HEK293 (cell line): ENCODE measurements at regions not wholly inside any gene's neighbourhood (a gene's known extent, or its start where the extent isn't known, plus 50 kb on each side); places are given as distances from the start of the nearest gene placed in this dataset.

Source experiments
- BCL11A ChIP-seq: fragments of 450-650 bp; formaldehyde crosslinking; IDR thresholded peaks from 2 replicates; pipeline ENCODE4 v1.5.1; 2016; ENCODE audit warnings: low read depth, missing biosample characterization, missing genetic modification characterization
- KLF7 ChIP-seq: fragments of 450-650 bp; formaldehyde crosslinking; IDR thresholded peaks from 2 replicates; pipeline ENCODE4 v1.5.1; 2016; ENCODE audit warnings: missing biosample characterization, missing genetic modification characterization, borderline replicate concordance
- SCRT2 ChIP-seq: fragments of 450-650 bp; formaldehyde crosslinking; IDR thresholded peaks from 2 replicates; pipeline ENCODE4 v1.5.1; 2016; ENCODE audit warnings: missing biosample characterization, missing genetic modification characterization
- ZBTB44 ChIP-seq: fragments of 450-650 bp; IDR thresholded peaks from 2 replicates; pipeline ENCODE4 v1.5.1; 2018; ENCODE audit warnings: missing biosample characterization, mild to moderate bottlenecking, missing genetic modification characterization
- ZBTB7A ChIP-seq: fragments of 450-650 bp; formaldehyde crosslinking; IDR thresholded peaks from 2 replicates; pipeline ENCODE4 v1.5.1; 2016; ENCODE audit warnings: low read depth, missing biosample characterization, missing genetic modification characterization
- ZFP41 ChIP-seq: fragments of 450-650 bp; formaldehyde crosslinking; IDR thresholded peaks from 2 replicates; pipeline ENCODE4 v1.5.1; 2016; ENCODE audit warnings: missing biosample characterization, missing genetic modification characterization, borderline replicate concordance
- ZNF214 ChIP-seq: fragments of 450-650 bp; formaldehyde crosslinking; IDR thresholded peaks from 2 replicates; pipeline ENCODE4 v1.5.1; 2017; ENCODE audit warnings: missing biosample characterization, mild to moderate bottlenecking, missing genetic modification characterization, borderline replicate concordance
- ZNF792 ChIP-seq: fragments of 450-650 bp; formaldehyde crosslinking; IDR thresholded peaks from 2 replicates; pipeline ENCODE4 v1.5.1; 2016; ENCODE audit warnings: missing biosample characterization, missing genetic modification characterization
- TF ChIP-seq, protein P1 (sequence below): fragments of 450-650 bp; formaldehyde crosslinking; IDR thresholded peaks from 2 replicates; pipeline ENCODE4 v1.5.1; 2016; ENCODE audit warnings: missing biosample characterization, missing genetic modification characterization
- TF ChIP-seq, protein P2 (sequence below): fragments of 450-650 bp; formaldehyde crosslinking; conservative IDR thresholded peaks from 2 replicates; pipeline ENCODE4 v1.5.1; 2016; ENCODE audit warnings: low read depth, missing biosample characterization, missing genetic modification characterization

DNA sequence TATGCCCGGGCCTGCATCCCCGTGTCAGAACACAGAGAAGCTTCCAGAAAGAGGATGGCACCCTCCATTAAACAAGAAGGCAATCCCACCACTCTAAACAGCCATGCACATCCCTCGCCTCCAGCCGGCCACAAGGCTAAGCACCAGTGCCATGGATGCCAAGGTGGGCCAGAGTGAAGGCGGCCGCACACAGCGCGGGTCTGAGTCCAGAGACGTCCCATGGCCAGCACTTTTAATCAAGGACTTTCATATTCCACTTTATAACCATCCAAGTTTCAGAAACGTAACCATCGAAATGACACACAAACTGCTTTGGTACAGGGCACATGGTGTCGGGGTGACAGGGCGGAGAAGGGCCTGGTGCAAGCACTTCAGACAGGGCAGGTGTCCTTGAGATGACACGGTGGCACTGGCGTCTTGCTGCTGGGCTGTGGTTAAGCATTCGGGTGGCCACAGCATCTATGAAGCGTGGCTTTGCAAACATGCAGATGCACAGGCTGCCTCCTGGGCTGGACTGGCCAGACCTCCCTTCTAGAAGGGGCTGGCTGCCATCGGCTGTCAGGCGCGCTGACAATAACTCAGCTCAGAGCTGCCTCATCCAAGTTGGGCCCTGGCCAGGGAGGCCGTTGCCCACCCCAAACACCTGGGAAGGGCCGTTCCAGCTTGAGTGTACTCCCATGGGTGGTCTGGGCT is 117.2 kb downstream of the RFLNA start:
- TF ChIP-seq ZFP41 (tag by site-specific recombination) = no peak
- TF ChIP-seq, protein P1, sequence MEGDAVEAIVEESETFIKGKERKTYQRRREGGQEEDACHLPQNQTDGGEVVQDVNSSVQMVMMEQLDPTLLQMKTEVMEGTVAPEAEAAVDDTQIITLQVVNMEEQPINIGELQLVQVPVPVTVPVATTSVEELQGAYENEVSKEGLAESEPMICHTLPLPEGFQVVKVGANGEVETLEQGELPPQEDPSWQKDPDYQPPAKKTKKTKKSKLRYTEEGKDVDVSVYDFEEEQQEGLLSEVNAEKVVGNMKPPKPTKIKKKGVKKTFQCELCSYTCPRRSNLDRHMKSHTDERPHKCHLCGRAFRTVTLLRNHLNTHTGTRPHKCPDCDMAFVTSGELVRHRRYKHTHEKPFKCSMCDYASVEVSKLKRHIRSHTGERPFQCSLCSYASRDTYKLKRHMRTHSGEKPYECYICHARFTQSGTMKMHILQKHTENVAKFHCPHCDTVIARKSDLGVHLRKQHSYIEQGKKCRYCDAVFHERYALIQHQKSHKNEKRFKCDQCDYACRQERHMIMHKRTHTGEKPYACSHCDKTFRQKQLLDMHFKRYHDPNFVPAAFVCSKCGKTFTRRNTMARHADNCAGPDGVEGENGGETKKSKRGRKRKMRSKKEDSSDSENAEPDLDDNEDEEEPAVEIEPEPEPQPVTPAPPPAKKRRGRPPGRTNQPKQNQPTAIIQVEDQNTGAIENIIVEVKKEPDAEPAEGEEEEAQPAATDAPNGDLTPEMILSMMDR (tag by site-specific recombination) = no peak
- no peak for TF ChIP-seq SCRT2 (tag by site-specific recombination)
- TF ChIP-seq, protein P2, sequence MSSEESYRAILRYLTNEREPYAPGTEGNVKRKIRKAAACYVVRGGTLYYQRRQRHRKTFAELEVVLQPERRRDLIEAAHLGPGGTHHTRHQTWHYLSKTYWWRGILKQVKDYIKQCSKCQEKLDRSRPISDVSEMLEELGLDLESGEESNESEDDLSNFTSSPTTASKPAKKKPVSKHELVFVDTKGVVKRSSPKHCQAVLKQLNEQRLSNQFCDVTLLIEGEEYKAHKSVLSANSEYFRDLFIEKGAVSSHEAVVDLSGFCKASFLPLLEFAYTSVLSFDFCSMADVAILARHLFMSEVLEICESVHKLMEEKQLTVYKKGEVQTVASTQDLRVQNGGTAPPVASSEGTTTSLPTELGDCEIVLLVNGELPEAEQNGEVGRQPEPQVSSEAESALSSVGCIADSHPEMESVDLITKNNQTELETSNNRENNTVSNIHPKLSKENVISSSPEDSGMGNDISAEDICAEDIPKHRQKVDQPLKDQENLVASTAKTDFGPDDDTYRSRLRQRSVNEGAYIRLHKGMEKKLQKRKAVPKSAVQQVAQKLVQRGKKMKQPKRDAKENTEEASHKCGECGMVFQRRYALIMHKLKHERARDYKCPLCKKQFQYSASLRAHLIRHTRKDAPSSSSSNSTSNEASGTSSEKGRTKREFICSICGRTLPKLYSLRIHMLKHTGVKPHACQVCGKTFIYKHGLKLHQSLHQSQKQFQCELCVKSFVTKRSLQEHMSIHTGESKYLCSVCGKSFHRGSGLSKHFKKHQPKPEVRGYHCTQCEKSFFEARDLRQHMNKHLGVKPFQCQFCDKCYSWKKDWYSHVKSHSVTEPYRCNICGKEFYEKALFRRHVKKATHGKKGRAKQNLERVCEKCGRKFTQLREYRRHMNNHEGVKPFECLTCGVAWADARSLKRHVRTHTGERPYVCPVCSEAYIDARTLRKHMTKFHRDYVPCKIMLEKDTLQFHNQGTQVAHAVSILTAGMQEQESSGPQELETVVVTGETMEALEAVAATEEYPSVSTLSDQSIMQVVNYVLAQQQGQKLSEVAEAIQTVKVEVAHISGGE = no peak
- no peak for TF ChIP-seq ZNF214 (tag by site-specific recombination)
- no peak for TF ChIP-seq ZBTB7A
- TF ChIP-seq BCL11A (tag by site-specific recombination) = no peak
- TF ChIP-seq KLF7 (tag by site-specific recombination) = no peak
- no peak for TF ChIP-seq ZBTB44 (tag by site-specific recombination)
- no peak for TF ChIP-seq ZNF792 (tag by site-specific recombination)
